ENCODE measurements at regions not wholly inside any gene's neighbourhood (a gene's known extent, or its start where the extent isn't known, plus 50 kb on each side); places are given as distances from the start of the nearest gene placed in this dataset.

DNA sequence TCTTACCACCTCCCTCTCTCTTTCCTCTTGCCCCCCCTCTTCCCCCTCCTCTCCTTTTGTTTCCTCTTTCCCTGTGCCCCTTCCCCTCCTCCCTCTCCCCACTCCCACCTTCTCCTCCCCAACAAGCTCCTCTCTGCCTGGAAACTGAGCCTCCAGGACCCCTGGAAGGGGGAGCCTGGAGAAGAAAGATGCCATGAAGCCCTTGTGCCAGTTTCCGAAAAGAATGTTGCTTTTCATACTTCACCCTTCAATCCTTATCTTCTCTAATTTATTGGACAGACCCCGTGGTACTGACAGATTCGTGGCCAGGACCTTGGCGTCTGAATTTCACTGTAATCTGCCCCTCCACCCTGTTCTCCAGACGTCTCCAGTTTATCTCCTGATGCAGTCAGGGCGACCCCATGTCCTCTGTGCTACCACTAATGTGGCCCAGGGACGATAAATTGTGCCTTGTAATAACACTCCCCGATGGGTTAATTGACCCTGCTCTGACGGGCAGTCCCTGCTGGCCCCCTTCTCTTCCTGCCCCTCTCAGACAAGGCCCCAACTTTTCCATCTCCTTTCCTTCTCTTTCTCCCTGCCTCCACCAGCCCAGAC is 138.4 kb upstream of the GSE1 start:
- TF ChIP-seq, protein P1, sequence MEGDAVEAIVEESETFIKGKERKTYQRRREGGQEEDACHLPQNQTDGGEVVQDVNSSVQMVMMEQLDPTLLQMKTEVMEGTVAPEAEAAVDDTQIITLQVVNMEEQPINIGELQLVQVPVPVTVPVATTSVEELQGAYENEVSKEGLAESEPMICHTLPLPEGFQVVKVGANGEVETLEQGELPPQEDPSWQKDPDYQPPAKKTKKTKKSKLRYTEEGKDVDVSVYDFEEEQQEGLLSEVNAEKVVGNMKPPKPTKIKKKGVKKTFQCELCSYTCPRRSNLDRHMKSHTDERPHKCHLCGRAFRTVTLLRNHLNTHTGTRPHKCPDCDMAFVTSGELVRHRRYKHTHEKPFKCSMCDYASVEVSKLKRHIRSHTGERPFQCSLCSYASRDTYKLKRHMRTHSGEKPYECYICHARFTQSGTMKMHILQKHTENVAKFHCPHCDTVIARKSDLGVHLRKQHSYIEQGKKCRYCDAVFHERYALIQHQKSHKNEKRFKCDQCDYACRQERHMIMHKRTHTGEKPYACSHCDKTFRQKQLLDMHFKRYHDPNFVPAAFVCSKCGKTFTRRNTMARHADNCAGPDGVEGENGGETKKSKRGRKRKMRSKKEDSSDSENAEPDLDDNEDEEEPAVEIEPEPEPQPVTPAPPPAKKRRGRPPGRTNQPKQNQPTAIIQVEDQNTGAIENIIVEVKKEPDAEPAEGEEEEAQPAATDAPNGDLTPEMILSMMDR (IDR thresholded peaks at IDR 0.05): no peak
- no peak for TF ChIP-seq POLR2A (IDR thresholded peaks at IDR 0.05)

All from thyroid gland (tissue), 4 donors.